Gastrocnemius medialis (tissue), 4 donors: ENCODE measurements at regions not wholly inside any gene's neighbourhood (a gene's known extent, or its start where the extent isn't known, plus 50 kb on each side); places are given as distances from the start of the nearest gene placed in this dataset.

Experiments used
- ATAC-seq, 2 donors: fragments of 150-250 bp; one replicate each; pipeline ENCODE4 v1.9.1; 2016
- DNase-seq, 2 donors: peaks; one replicate each; pipeline ENCODE4 v3.0.0-alpha.2; 2019
- H3K27ac ChIP-seq, 4 donors: fragments of 200-600 bp; sonication (generic); 1 replicate in 1 of 4; 2 replicates in 3 of 4; pipeline ENCODE4 v1.5.1; 2016 to 2018; ENCODE audit warnings: mild to moderate bottlenecking in 2 of 4, moderate library complexity in 1 of 4
- H3K27me3 ChIP-seq, 3 donors: fragments of 200-600 bp; sonication (generic) in 2 of 3; 1 replicate in 1 of 3; 2 replicates in 2 of 3; pipeline versions ENCODE4 v1.5.1 to v1.6.0; 2016 to 2019; ENCODE audit warnings: mild to moderate bottlenecking in 1 of 3, moderate library complexity in 1 of 3
- H3K36me3 ChIP-seq, 2 donors: fragments of 200-600 bp; sonication (generic) in 1 of 2; one replicate each; pipeline ENCODE4 v1.5.1; 2017 to 2018
- H3K4me1 ChIP-seq, 2 donors: fragments of 200-600 bp; sonication (generic) in 1 of 2; one replicate each; pipeline ENCODE4 v1.5.1; 2016 to 2017; ENCODE audit warnings: mild to moderate bottlenecking in 2 of 2
- H3K4me3 ChIP-seq, 4 donors: fragments of 200-600 bp; sonication (generic) in 3 of 4; 1 replicate in 1 of 4; 2 replicates in 3 of 4; pipeline ENCODE4 v1.5.1; 2016 to 2019; ENCODE audit warnings: mild to moderate bottlenecking in 2 of 4
- H3K9me3 ChIP-seq, 3 donors: fragments of 200-600 bp; sonication (generic) in 2 of 3; 1 replicate in 1 of 3; 2 replicates in 2 of 3; pipeline ENCODE4 v1.5.1; 2016 to 2019
- CTCF ChIP-seq, 5 experiments: fragments of 450-650 bp in 3 of 5; fragments of 200-600 bp in 2 of 5; sonication (generic) in 2 of 5; IDR thresholded peaks in 4 of 5; conservative IDR thresholded peaks in 1 of 5; 1 replicate in 4 of 5; 2 replicates in 1 of 5; pipeline ENCODE4 v1.5.1; 2016 to 2019; ENCODE audit warnings: antibody characterized with exemption in 5 of 5, mild to moderate bottlenecking in 3 of 5, moderate library complexity in 3 of 5
- POLR2A ChIP-seq, 2 donors: fragments of 450-650 bp; IDR thresholded peaks; one replicate each; pipeline ENCODE4 v1.6.1; 2017; ENCODE audit warnings: antibody characterized with exemption in 2 of 2, mild to moderate bottlenecking in 2 of 2, moderate library complexity in 2 of 2
- in situ Hi-C, 4 donors: fragments of 200-750 bp; cut with MboI; loops; one replicate each; pipeline versions ENCODE4 v1.15.0 to v1.8.0; 2017; ENCODE audit warnings: low sequenced_read_pairs in 4 of 4
- intact Hi-C: fragments of 100-400 bp; cut with DNase I; formaldehyde crosslinking; loops from one replicate; pipeline ENCODE4 v1.15.1; 2023; ENCODE audit warnings: low total_unique reads

GRCh38 chr20:52382933-52383332 lies 191.4 kb upstream of the ZFP64 start:
- TF ChIP-seq POLR2A (IDR thresholded peaks at IDR 0.05) (no peak), CTCF (IDR thresholded peaks at IDR 0.05 in 4 of 5, conservative IDR thresholded peaks at IDR 0.05 in 1 of 5) (no peak)
- DNase-seq = no peak
- H3K27ac ChIP-seq = no peak overlapping the region
- H3K27me3 ChIP-seq = no peaks in the 10 kb centered on the region
- no peaks in the 10 kb centered on the region for H3K9me3 ChIP-seq
- intact Hi-C loops = no loop called here
- no peaks in the 10 kb centered on the region for H3K4me1 ChIP-seq
- H3K36me3 ChIP-seq = no peaks in the 10 kb centered on the region
- no peak overlapping the region for H3K4me3 ChIP-seq
- in situ Hi-C loops = no loop called here
- ATAC-seq = no peak

- no peak for DNase-seq
- H3K27ac ChIP-seq = no peak overlapping the region
- intact Hi-C loops (no loop called here), in situ Hi-C loops (no loop called here)
- H3K4me3 ChIP-seq = no peak overlapping the region
- no peaks in the 10 kb centered on the region for H3K27me3 ChIP-seq
- ATAC-seq = no peak
- no peaks in the 10 kb centered on the region for H3K36me3 ChIP-seq
- no peaks in the 10 kb centered on the region for H3K4me1 ChIP-seq
- no peaks in the 10 kb centered on the region for H3K9me3 ChIP-seq
- TF ChIP-seq CTCF (IDR thresholded peaks at IDR 0.05 in 4 of 5, conservative IDR thresholded peaks at IDR 0.05 in 1 of 5) = peak; percentile 26 to 68 (median 46)
- no peak for TF ChIP-seq POLR2A (IDR thresholded peaks at IDR 0.05)
These were observed 188.3 kb upstream of the ZFP64 start for GRCh38 chr20:52379723-52380336.

- Histone ChIP-seq H3K27ac (no peak overlapping the region), H3K4me3 (no peak overlapping the region), H3K4me1 (no peaks in the 10 kb centered on the region), H3K9me3 (no peaks in the 10 kb centered on the region), H3K27me3 (no peaks in the 10 kb centered on the region), H3K36me3 (no peaks in the 10 kb centered on the region)
- intact Hi-C loops = no loop called here
- ATAC-seq (no peak), DNase-seq (no peak)
- in situ Hi-C loops = no loop called here
- no peak for TF ChIP-seq POLR2A (IDR thresholded peaks at IDR 0.05)
- no peak for TF ChIP-seq CTCF (IDR thresholded peaks at IDR 0.05 in 4 of 5, conservative IDR thresholded peaks at IDR 0.05 in 1 of 5)
These were observed 180.6 kb upstream of the ZFP64 start for GRCh38 chr20:52372169-52372568.

- H3K36me3 ChIP-seq = no peaks in the 10 kb centered on the region
- H3K4me3 ChIP-seq = no peak overlapping the region
- no peaks in the 10 kb centered on the region for H3K4me1 ChIP-seq
- no peaks in the 10 kb centered on the region for H3K27me3 ChIP-seq
- intact Hi-C loops (no loop called here), in situ Hi-C loops (no loop called here)
- H3K27ac ChIP-seq = no peak overlapping the region
- DNase-seq (no peak), ATAC-seq (no peak)
- no peak for TF ChIP-seq CTCF (IDR thresholded peaks at IDR 0.05 in 4 of 5, conservative IDR thresholded peaks at IDR 0.05 in 1 of 5)
- TF ChIP-seq POLR2A (IDR thresholded peaks at IDR 0.05) = no peak
- H3K9me3 ChIP-seq = no peaks in the 10 kb centered on the region
These were observed 174.1 kb upstream of the ZFP64 start for GRCh38 chr20:52365688-52366087.

GRCh38 chr20:52364405-52364804 lies 172.8 kb upstream of the ZFP64 start:
- ATAC-seq (no peak), DNase-seq (no peak)
- no peaks in the 10 kb centered on the region for H3K4me1 ChIP-seq
- H3K9me3 ChIP-seq = no peaks in the 10 kb centered on the region
- no peak for TF ChIP-seq POLR2A (IDR thresholded peaks at IDR 0.05)
- TF ChIP-seq CTCF (IDR thresholded peaks at IDR 0.05 in 4 of 5, conservative IDR thresholded peaks at IDR 0.05 in 1 of 5) = no peak
- intact Hi-C loops (no loop called here), in situ Hi-C loops (no loop called here)
- no peaks in the 10 kb centered on the region for H3K27me3 ChIP-seq
- no peaks in the 10 kb centered on the region for H3K36me3 ChIP-seq
- no peak overlapping the region for H3K27ac ChIP-seq
- no peak overlapping the region for H3K4me3 ChIP-seq
